Activated CD4-positive, alpha-beta memory T cell treated with anti-CD3 and anti-CD28 coated beads, Interleukin-2, amount 10 ng/mL, durations not matched to agents 7 days and 5 days (primary cell): ENCODE measurements at regions not wholly inside any gene's neighbourhood (a gene's known extent, or its start where the extent isn't known, plus 50 kb on each side); places are given as distances from the start of the nearest gene placed in this dataset.

ENCODE experiments used
- CTCF ChIA-PET: fragments of 350-600 bp; sonication (Branson Sonifier 250); formaldehyde crosslinking; loops from one replicate; lab custom pipeline; 2021; ENCODE audit warnings: antibody characterized with exemption, inconsistent platforms; lab: Charles Lee
- POLR2A ChIA-PET: fragments of 350-600 bp; sonication (Branson Sonifier 250); formaldehyde crosslinking; loops from one replicate; lab custom pipeline; 2021; ENCODE audit warnings: antibody characterized with exemption; lab: Charles Lee
- DNase-seq: peaks from one replicate; pipeline ENCODE4 v3.0.0-alpha.2; 2020
- H3K27ac Mint-ChIP-seq: one replicate; pipeline ENCODE4 v1.8.0; 2021; ENCODE audit warnings: mild to moderate bottlenecking, mixed read lengths
- H3K27me3 Mint-ChIP-seq: one replicate; pipeline ENCODE4 v1.8.0; 2021; ENCODE audit warnings: mixed read lengths
- H3K36me3 Mint-ChIP-seq: one replicate; pipeline ENCODE4 v1.8.0; 2021; ENCODE audit warnings: low read depth, mixed read lengths
- H3K4me1 Mint-ChIP-seq: one replicate; pipeline ENCODE4 v1.8.0; 2021; ENCODE audit warnings: mixed read lengths
- H3K4me3 Mint-ChIP-seq: one replicate; pipeline ENCODE4 v1.8.0; 2021; ENCODE audit warnings: mild to moderate bottlenecking, mixed read lengths
- H3K9me3 Mint-ChIP-seq: one replicate; pipeline ENCODE4 v1.8.0; 2021; ENCODE audit warnings: mixed read lengths

DNA sequence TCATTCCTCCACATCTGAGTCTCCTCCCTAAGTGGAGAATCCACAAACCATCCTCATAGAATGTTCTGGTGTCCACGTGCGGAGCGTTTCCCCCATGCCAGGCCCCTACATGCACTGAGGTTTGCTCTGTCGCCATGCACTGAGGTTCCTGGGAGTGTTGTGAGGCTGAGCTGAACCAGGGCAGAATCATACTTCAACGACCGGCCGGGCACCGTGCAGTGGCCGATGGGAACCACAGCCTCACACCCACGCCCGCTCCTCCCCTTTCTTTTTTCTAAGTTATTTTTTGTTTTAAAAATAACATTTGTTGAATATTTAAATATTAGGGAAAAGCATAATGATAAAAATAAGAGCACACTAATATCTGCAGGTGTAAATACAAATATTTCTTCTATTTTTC lies 260.4 kb upstream of the IRX4 start:
- Mint-ChIP-seq H3K4me1 (no peaks in the 10 kb centered on the region), H3K36me3 (no peaks in the 10 kb centered on the region), H3K27ac (no peak overlapping the region), H3K9me3 (no peaks in the 10 kb centered on the region), H3K27me3 (no peaks in the 10 kb centered on the region), H3K4me3 (no peak overlapping the region)
- POLR2A ChIA-PET = no interaction called here
- DNase-seq = no peak
- CTCF ChIA-PET = no interaction called here

DNA sequence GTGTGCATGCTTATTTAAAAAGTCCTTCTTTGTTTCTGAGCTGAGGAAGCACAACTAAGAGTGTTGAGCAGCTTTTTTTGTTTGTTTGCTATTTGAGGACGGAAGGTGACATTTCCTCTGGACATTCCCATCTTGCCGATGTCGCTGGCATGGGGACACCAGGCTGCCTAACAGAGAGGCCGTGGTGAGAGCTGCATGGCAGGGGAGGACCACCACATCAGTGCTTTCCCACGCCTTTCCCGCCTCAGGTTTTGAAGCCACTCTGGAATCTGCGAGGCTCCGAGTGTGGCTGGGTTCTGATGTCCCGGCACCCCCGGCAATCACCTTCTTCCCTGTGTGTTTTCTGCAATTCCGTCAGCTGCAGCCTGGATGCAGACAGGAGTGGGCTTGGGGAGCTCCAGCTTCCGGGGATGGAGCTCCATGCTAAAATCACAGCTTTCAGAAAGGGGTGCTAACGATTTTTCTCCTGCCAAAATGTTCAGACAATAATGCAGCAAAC lies 259.8 kb upstream of the IRX4 start:
- no peaks in the 10 kb centered on the region for H3K9me3 Mint-ChIP-seq
- no peak overlapping the region for H3K27ac Mint-ChIP-seq
- H3K4me1 Mint-ChIP-seq = no peaks in the 10 kb centered on the region
- POLR2A ChIA-PET = no interaction called here
- H3K4me3 Mint-ChIP-seq = no peak overlapping the region
- DNase-seq = no peak
- H3K27me3 Mint-ChIP-seq = no peaks in the 10 kb centered on the region
- H3K36me3 Mint-ChIP-seq = no peaks in the 10 kb centered on the region
- CTCF ChIA-PET = no interaction called here

DNA sequence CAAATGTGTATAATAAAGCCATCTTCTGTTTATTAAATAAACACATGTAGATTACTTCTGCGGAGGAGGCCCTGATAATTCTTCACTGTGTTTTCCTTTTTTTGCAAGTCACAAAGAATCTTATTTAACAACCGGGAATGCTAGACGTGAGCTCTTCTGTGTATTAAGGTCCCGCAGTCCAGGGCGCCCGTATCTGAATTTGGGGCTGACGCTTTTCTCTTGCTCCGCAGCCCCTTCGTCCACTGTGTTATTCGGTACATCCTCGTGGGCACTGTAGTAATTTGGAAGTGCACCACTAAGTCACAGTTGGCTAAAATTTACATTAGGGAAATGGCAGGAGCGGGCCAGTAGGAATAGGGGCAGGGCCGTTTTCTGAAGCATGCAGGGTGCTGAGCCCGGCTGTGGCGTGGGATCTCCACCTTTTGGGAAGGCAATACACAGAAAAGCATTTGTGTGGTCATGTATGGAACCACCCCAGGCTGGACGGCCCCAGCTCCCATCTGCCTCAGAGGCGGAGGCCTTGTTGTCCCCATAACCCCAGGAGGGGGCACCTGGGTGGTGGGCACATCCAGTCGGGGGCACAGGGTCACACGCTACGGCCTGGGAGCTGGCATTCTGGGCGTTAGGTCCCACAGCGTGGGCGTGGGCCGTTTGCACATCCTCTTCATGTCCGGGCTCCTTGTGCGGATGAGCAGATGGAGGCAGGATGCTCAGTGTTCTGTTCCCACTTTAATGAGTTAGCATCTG lies 258.7 kb upstream of the IRX4 start:
- POLR2A ChIA-PET = no interaction called here
- no peaks in the 10 kb centered on the region for H3K27me3 Mint-ChIP-seq

DNA sequence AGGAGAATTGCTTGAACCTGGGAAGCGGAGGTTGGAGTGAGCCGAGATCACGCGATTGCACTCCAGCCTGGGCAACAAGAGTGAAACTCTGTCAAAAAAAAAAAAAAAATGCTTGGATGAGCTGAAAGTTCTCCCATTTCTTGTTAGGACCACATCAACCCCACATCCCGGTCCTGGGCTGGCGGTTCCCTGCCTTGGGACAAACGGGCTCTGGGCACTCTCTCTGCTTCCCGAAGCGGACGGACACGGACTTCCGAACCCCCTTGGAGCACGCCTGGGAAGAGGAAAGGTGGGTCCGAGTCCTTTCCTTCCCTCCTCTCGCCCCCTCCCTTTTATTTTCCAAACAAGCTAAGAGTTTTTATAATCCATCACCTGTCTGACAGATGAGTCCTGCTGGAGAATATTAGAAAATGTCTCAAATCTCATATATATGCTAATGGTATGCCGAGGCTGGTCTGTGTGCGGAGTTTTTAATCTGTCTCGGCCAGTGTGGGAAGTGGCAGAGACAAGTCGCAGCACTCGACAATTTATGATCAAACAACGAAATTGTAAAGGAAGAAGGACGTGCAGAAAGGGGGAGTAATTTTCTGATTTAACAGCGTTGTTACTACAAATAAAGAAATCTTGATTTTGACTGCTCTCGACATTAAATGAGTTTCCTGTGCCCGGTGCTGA lies 257.9 kb upstream of the IRX4 start:
- Mint-ChIP-seq H3K9me3 (no peaks in the 10 kb centered on the region), H3K36me3 (no peaks in the 10 kb centered on the region), H3K4me1 (no peaks in the 10 kb centered on the region), H3K27me3 (no peaks in the 10 kb centered on the region), H3K4me3 (no peak overlapping the region), H3K27ac (no peak overlapping the region)
- DNase-seq = no peak
- ChIA-PET CTCF (no interaction called here), POLR2A (no interaction called here)

More for the DNA sequence above, 258.7 kb upstream of the IRX4 start:
- CTCF ChIA-PET = no interaction called here
- Mint-ChIP-seq H3K36me3 (no peaks in the 10 kb centered on the region), H3K4me1 (no peaks in the 10 kb centered on the region), H3K4me3 (no peak overlapping the region), H3K27ac (no peak overlapping the region), H3K9me3 (no peaks in the 10 kb centered on the region)
- no peak for DNase-seq

DNA sequence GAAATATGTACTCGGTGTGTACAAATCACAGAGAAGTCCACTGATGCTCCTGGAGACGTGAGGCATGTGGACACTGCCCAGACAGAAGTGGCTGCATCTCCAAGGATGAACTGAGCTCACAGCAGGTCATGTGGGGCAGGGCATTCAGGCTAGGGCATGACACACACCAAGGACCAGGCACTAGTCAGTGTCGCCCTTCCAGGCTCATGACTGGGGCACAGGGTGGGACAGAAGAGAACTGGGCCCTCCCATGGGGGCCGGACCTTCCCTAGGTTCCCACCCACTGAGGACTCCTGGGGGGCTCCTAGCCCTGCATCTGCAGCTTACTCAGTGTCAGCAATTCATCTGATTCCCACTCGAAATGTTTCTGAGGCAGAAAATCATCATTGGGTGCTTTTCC lies 256.8 kb upstream of the IRX4 start:
- no peak for DNase-seq
- no peaks in the 10 kb centered on the region for H3K36me3 Mint-ChIP-seq
- no peaks in the 10 kb centered on the region for H3K4me1 Mint-ChIP-seq
- no peaks in the 10 kb centered on the region for H3K9me3 Mint-ChIP-seq
- ChIA-PET POLR2A (no interaction called here), CTCF (no interaction called here)
- no peak overlapping the region for H3K27ac Mint-ChIP-seq
- no peak overlapping the region for H3K4me3 Mint-ChIP-seq
- H3K27me3 Mint-ChIP-seq = no peaks in the 10 kb centered on the region

DNA sequence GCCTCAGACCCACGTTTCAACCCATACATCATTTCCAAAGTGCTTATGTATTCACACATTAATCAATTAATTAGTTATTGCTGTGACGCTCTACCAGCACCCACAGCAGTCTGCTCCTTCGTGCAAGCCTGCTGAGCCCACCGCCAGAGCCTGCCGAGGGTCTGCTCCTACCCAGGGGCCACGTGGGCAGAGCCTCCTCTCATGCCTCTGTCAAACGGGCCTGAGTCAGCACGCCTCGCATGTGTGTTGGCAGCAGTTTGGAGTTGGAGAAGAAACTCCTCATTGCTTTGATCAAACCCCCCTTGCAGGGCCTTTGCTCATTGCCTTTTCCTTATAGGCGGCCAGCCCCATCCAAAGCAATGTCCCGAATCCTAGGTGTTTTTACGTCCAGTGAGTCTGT lies 256.2 kb upstream of the IRX4 start:
- Mint-ChIP-seq H3K4me3 (no peak overlapping the region), H3K36me3 (no peaks in the 10 kb centered on the region), H3K27me3 (no peaks in the 10 kb centered on the region), H3K9me3 (no peaks in the 10 kb centered on the region), H3K4me1 (no peaks in the 10 kb centered on the region), H3K27ac (no peak overlapping the region)
- ChIA-PET CTCF (no interaction called here), POLR2A (no interaction called here)
- no peak for DNase-seq

DNA sequence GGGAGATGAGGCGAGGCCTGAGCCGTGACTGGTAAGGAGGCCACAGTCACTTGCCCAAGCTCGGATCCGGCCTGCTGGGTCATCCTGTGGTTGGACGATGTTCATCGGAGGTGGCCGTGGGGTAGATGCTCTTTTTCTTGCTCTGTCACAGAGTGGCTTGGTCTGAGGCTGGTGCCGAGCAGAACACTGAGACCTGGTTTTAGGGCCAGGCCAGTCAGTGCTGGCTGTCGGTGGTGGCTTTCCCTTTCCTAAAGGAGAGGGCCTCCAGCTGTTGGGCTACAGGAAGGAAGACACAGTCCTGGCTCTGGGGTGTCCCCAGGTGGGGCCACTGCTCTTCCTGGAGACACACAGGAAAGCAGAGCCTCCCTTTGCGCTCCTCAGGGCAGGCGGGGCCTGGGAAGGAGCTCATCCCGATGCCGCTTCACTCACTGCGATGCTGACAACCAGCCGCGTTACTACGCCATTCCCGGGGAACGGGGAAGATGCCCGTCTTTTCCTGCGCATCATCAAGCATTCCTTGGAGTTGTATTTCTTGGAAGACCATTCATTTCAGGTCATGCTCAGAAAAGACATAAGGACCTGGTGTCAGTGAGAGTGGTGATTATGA lies 254.8 kb upstream of the IRX4 start:
- DNase-seq = no peak
- Mint-ChIP-seq H3K36me3 (no peaks in the 10 kb centered on the region), H3K27ac (no peak overlapping the region), H3K4me3 (no peak overlapping the region), H3K4me1 (no peaks in the 10 kb centered on the region), H3K27me3 (no peaks in the 10 kb centered on the region), H3K9me3 (no peaks in the 10 kb centered on the region)
- ChIA-PET CTCF (no interaction called here), POLR2A (no interaction called here)

DNA sequence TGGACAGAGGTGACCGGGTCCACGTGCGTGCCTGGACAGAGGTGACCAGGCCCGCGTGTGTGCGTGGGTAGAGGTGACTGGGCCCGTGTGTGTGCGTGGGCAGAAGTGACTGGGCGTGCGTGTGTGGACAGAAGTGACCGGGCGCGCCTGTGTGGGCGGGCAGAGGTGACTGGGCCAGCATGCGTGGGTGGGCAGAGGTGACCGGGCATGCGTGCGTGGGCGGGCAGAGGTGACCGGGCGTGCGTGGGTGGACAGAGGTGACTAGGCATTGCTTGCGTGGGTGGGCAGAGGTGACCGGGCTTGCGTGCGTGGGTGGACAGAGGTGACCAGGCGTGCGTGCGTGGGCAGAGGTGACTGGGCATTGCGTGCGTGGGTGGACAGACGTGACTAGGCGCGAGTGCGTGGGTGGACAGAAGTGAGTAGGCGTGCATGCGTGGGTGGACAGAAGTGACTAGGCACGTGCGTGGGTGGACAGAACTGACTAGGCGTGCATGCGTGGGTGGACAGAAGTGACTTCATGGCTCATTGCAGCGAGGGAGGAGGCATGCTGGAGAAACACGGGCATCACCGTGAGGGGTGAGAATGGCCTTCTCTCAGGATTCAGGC lies 254.1 kb upstream of the IRX4 start:
- no peak for DNase-seq
- H3K9me3 Mint-ChIP-seq = no peaks in the 10 kb centered on the region
- no peaks in the 10 kb centered on the region for H3K36me3 Mint-ChIP-seq
- ChIA-PET POLR2A (no interaction called here), CTCF (no interaction called here)
- no peak overlapping the region for H3K27ac Mint-ChIP-seq
- H3K4me1 Mint-ChIP-seq = no peaks in the 10 kb centered on the region
- no peaks in the 10 kb centered on the region for H3K27me3 Mint-ChIP-seq
- no peak overlapping the region for H3K4me3 Mint-ChIP-seq

DNA sequence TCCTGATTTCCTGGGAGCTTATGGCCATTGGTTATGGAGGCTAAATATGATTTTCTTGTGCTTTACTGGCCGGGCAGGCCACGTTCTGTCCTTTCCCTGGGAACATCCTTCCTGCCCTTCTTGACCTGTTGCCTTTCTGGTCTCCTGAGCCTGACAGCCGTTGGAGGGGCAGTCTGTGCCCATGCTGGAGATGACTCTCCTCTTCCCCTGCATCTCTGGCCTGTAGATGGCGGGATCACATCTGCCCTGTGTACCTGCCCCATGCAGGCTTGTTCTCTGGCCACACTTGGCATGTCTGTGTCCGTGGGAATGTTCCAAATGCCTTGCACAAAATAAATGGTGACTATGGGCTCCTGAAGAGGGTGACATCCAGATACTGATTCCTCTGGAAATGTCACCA lies 253.1 kb upstream of the IRX4 start:
- Mint-ChIP-seq H3K36me3 (no peaks in the 10 kb centered on the region), H3K27ac (no peak overlapping the region), H3K27me3 (no peaks in the 10 kb centered on the region), H3K9me3 (no peaks in the 10 kb centered on the region), H3K4me3 (no peak overlapping the region), H3K4me1 (no peaks in the 10 kb centered on the region)
- CTCF ChIA-PET = no interaction called here
- DNase-seq = no peak
- POLR2A ChIA-PET = no interaction called here

DNA sequence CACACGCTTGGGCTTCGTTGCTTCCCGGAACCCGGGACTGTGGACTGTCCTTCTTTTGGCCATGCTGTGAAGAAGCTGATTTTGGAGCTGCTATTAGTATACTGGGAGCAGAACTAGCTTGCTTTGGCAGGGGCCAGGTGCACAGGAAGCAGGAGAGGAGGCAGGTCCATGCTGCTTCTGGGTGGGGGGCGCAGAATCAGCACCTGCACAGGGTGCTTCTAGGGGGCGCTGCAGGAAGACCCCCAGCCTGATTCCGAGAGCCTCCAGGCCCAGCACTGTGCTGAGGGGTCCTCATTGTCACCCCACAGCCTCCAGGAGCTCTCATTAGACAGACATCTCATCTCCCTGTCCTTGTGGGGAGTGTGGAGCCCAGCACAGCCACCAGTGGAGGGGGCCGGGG lies 252.6 kb upstream of the IRX4 start:
- POLR2A ChIA-PET = no interaction called here
- Mint-ChIP-seq H3K9me3 (no peaks in the 10 kb centered on the region), H3K4me3 (no peak overlapping the region), H3K27me3 (no peaks in the 10 kb centered on the region), H3K4me1 (no peaks in the 10 kb centered on the region), H3K27ac (no peak overlapping the region), H3K36me3 (no peaks in the 10 kb centered on the region)
- DNase-seq = no peak
- CTCF ChIA-PET = no interaction called here

DNA sequence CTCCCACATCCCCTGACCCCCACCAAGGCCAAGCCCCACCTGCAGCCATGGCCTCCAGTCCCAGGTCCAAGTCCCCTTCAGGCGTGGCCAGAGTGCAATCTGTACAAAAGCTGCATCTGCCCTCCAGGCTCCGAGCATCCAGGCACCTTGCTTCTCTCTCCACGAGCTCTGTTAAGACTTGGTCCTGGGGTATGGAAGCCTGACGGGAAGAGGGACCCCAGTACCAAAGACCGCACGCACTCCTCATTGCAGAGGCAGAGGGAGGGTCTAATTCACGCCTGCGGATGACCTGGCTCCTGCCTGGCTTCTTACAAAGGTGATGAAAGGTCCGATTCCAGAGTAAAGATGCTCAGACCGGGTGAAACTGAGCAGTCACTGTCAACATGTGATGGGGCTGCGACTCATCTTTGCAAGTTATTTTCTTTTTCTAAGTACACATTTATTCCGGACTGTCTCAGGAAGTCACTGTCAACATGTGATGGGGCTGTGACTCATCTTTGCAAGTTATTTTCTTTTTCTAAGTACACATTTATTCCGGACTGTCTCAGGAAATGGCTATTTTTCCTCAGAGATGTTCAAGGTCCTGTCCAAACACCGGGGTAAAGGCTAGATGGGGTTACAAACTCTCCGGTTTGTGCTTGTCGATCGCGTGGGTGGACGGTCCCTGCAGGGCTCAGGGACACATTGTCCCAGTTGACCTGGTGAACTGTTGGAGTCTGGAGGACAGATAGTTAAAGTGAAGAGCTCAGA lies 252.0 kb upstream of the IRX4 start:
- no peak for DNase-seq
- no peaks in the 10 kb centered on the region for H3K27me3 Mint-ChIP-seq
- POLR2A ChIA-PET = no interaction called here
- H3K27ac Mint-ChIP-seq = no peak overlapping the region
- no peak overlapping the region for H3K4me3 Mint-ChIP-seq
- H3K4me1 Mint-ChIP-seq = no peaks in the 10 kb centered on the region
- CTCF ChIA-PET = no interaction called here
- H3K9me3 Mint-ChIP-seq = no peaks in the 10 kb centered on the region
- H3K36me3 Mint-ChIP-seq = no peaks in the 10 kb centered on the region

DNA sequence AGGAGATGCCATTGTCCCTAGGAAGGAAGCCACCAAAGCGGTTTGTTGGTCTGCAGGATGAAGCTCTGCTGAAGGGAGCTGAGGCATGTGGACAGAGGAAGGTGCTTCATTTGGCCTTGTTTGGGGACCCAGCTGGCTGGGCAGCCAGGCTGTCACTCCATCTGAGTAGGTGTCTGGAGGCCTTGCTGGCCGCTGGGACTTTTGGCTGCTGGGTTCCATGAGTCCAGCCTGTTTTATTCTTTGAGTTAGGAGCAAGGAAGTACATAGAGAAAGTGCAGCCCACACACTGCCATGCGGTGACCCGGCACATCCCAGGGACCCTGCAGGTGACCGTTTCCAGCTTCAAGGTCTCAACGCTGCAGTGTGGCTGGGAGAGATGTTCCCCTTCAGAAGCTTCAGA lies 251.2 kb upstream of the IRX4 start:
- CTCF ChIA-PET = no interaction called here

DNA sequence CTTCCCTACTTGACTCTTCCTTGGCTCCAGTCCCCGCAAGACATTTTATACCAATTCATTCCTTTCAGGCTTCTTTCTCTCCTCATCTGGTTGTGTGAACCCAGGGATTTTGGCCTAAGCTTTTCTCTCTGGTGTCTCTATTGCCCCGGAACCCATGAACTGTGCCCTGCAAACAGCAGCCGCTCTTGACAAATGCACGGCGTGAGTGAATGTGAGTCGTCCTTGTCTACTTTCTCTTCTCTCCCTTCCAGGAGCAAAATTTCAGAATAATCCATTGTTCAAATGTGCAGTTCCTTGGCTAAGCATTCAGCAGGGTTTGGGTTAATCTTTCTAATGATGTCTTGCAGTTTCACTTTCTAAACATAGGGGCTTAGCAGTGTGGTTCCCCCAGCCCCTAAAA lies 250.4 kb upstream of the IRX4 start:
- POLR2A ChIA-PET = no interaction called here
- H3K27me3 Mint-ChIP-seq = no peaks in the 10 kb centered on the region
- no peak for DNase-seq
- H3K36me3 Mint-ChIP-seq = no peaks in the 10 kb centered on the region
- H3K4me1 Mint-ChIP-seq = no peaks in the 10 kb centered on the region
- no peak overlapping the region for H3K27ac Mint-ChIP-seq
- H3K4me3 Mint-ChIP-seq = no peak overlapping the region
- no peaks in the 10 kb centered on the region for H3K9me3 Mint-ChIP-seq
- CTCF ChIA-PET = no interaction called here

More for the DNA sequence above, 251.2 kb upstream of the IRX4 start:
- POLR2A ChIA-PET = no interaction called here
- Mint-ChIP-seq H3K27ac (no peak overlapping the region), H3K9me3 (no peaks in the 10 kb centered on the region), H3K4me1 (no peaks in the 10 kb centered on the region), H3K36me3 (no peaks in the 10 kb centered on the region), H3K4me3 (no peak overlapping the region), H3K27me3 (no peaks in the 10 kb centered on the region)
- DNase-seq = no peak
